ENCODE measurements at regions not wholly inside any gene's neighbourhood (a gene's known extent, or its start where the extent isn't known, plus 50 kb on each side); places are given as distances from the start of the nearest gene placed in this dataset.
A peak's percentile ranks its signal among the peaks of the same experiment; 100 is the strongest.

DNA sequence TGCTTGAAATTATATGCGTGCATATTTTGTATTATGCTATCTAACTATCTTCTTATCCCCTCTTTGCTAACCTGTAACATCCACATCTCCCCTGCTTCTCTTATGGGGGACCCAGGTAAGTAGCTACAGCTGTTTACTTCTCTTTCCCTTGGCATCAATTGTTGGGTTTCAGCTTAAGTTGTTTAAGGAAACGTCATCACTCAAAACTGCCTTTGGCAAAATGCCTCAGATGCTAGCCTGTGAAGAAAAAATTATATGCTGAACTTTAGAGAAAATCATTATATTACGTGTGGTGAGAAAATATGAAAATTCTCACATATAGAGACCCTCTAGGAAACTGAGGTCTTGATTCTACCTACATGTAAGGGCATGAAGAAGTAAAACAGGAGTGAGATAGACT lies 447.0 kb upstream of the NECTIN3 start (continued):
- TF ChIP-seq PCBP1 (IDR thresholded peaks at IDR 0.05; ENCODE audit: low read depth, low read length, poor library complexity, severe bottlenecking), result no peak
- TF ChIP-seq, protein P1, sequence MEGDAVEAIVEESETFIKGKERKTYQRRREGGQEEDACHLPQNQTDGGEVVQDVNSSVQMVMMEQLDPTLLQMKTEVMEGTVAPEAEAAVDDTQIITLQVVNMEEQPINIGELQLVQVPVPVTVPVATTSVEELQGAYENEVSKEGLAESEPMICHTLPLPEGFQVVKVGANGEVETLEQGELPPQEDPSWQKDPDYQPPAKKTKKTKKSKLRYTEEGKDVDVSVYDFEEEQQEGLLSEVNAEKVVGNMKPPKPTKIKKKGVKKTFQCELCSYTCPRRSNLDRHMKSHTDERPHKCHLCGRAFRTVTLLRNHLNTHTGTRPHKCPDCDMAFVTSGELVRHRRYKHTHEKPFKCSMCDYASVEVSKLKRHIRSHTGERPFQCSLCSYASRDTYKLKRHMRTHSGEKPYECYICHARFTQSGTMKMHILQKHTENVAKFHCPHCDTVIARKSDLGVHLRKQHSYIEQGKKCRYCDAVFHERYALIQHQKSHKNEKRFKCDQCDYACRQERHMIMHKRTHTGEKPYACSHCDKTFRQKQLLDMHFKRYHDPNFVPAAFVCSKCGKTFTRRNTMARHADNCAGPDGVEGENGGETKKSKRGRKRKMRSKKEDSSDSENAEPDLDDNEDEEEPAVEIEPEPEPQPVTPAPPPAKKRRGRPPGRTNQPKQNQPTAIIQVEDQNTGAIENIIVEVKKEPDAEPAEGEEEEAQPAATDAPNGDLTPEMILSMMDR (IDR thresholded peaks at IDR 0.05 in 2 of 3, conservative IDR thresholded peaks at IDR 0.05 in 1 of 3; ENCODE audit: insufficient read depth in 2 of 3, low read depth in 1 of 3, low read length in 3 of 3), result no peak

- DNase-seq (ENCODE audit: extremely low read depth in 1 of 4, low spot score in 3 of 4) (peak; percentile 26 to 70 (median 42)), ATAC-seq (peak; percentile 82), FAIRE-seq (peak; percentile 75)
- no peaks in the 10 kb centered on the region for H3K79me2 ChIP-seq (ENCODE audit: control insufficient read depth, insufficient read depth, low read length)
- BruUV-seq (replicated peaks), result no TSS peak
- no peak overlapping the region for H3K9ac ChIP-seq (ENCODE audit: insufficient read depth in 1 of 2, low read depth in 2 of 2, low read length in 2 of 2)
- no peaks in the 10 kb centered on the region for H3K9me1 ChIP-seq (ENCODE audit: control insufficient read depth, insufficient read depth, low read length)
- whole genome bisulfite sequencing (ENCODE audit: insufficient coverage, low coverage, missing lambda C conversion rate), result 2% methylated on average over 4 of the region's 4 CpGs
- H3K36me3 ChIP-seq (ENCODE audit: control insufficient read depth, insufficient read depth, low read length), result no peaks in the 10 kb centered on the region
- no peaks in the 10 kb centered on the region for H3K9me3 ChIP-seq (replicated peaks; ENCODE audit: control insufficient read depth, insufficient read depth, low read depth, low read length)
- CTCF ChIA-PET (ENCODE audit: low intra/inter-chr PET ratio), result no interaction called here
- H3K4me2 ChIP-seq (ENCODE audit: insufficient read depth, low read length), result no peak overlapping the region
- H3K4me3 ChIP-seq, result no peak overlapping the region
- no peak overlapping the region for H2AFZ ChIP-seq (ENCODE audit: low read depth, low read length)
- in situ Hi-C loops (cut with MboI) (no loop called here), intact Hi-C loops (cut with micrococcal nuclease) (loop anchor here (10.0 kb wide), 1 partner anchor 100 kb away; no protein-coding TSS in a partner anchor)
- no peaks in the 10 kb centered on the region; a peak in 1 of 5 replicates for H3K4me1 ChIP-seq (replicated peaks in 1 of 2; ENCODE audit: control insufficient read depth in 2 of 2, insufficient read depth in 2 of 2, low read length in 2 of 2)
- H3K27ac ChIP-seq (ENCODE audit: extremely low read depth, low read depth, low read length), result no peak overlapping the region
- no peaks in the 10 kb centered on the region for H3K27me3 ChIP-seq (ENCODE audit: control insufficient read depth in 2 of 2, insufficient read depth in 2 of 2, low read length in 2 of 2)
- POLR2A ChIA-PET, result interaction anchor here (0.8 kb wide), 1 partner anchor 11 kb away, joined by 3 read pairs; no protein-coding TSS in a partner anchor
- H4K20me1 ChIP-seq (replicated peaks; ENCODE audit: control insufficient read depth, insufficient read depth, low read length), result no peaks in the 10 kb centered on the region
- TF ChIP-seq SPI1 (IDR thresholded peaks at IDR 0.05; ENCODE audit: borderline replicate concordance, low read depth, low read length) (no peak), POU5F1 (IDR thresholded peaks at IDR 0.05; ENCODE audit: borderline replicate concordance, low read depth, low read length, partially characterized antibody) (no peak), HDAC1 (IDR thresholded peaks at IDR 0.05) (peak in 1 of 2 experiments; percentile 88; a peak in 2 of 4 replicates), MEF2A (IDR thresholded peaks at IDR 0.05; ENCODE audit: control insufficient read depth, low read depth, low read length) (peak; percentile 72), RUNX1 (IDR thresholded peaks at IDR 0.05; ENCODE audit: low read depth) (no peak), JUN (IDR thresholded peaks at IDR 0.05; ENCODE audit: borderline replicate concordance, low read depth, low read length) (0 out of 2 replicates have a peak, but pooled peaks have one; percentile 27), JUN (CRISPR knock-in tag; IDR thresholded peaks at IDR 0.05; ENCODE audit: borderline replicate concordance) (no peak), TAF15 (IDR thresholded peaks at IDR 0.05; ENCODE audit: low read depth, low read length) (no peak), DPF2 (IDR thresholded peaks at IDR 0.05) (peak; percentile 71), PCBP1 (IDR thresholded peaks at IDR 0.05; ENCODE audit: low read depth, low read length, poor library complexity, severe bottlenecking) (no peak), TBL1XR1 (IDR thresholded peaks at IDR 0.05; ENCODE audit: low read length in 2 of 2) (peak in 1 of 2 experiments; percentile 34; a peak in 1 of 4 replicates), IRF2 (CRISPR knock-in tag; IDR thresholded peaks at IDR 0.05) (no peak), POLR3A (IDR thresholded peaks at IDR 0.05; ENCODE audit: borderline replicate concordance, extremely low read depth, insufficient read depth, insufficient read length) (no peak), CBFA2T2 (conservative IDR thresholded peaks at IDR 0.05) (peak; percentile 89), TEAD4 (IDR thresholded peaks at IDR 0.05; ENCODE audit: low read length) (peak; percentile 92), TEAD4 (CRISPR knock-in tag; IDR thresholded peaks at IDR 0.05; ENCODE audit: borderline replicate concordance) (no peak)
- TF ChIP-seq, protein P2, sequence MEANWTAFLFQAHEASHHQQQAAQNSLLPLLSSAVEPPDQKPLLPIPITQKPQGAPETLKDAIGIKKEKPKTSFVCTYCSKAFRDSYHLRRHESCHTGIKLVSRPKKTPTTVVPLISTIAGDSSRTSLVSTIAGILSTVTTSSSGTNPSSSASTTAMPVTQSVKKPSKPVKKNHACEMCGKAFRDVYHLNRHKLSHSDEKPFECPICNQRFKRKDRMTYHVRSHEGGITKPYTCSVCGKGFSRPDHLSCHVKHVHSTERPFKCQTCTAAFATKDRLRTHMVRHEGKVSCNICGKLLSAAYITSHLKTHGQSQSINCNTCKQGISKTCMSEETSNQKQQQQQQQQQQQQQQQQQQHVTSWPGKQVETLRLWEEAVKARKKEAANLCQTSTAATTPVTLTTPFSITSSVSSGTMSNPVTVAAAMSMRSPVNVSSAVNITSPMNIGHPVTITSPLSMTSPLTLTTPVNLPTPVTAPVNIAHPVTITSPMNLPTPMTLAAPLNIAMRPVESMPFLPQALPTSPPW (CRISPR knock-in tag; IDR thresholded peaks at IDR 0.05), result no peak
Observed at GRCh38 chr3:110625201-110625747, 446.3 kb upstream of the NECTIN3 start.

Measured in K562 (cell line).